Thyroid gland (tissue), 4 donors: ENCODE measurements at regions not wholly inside any gene's neighbourhood (a gene's known extent, or its start where the extent isn't known, plus 50 kb on each side); places are given as distances from the start of the nearest gene placed in this dataset.

Experiments used
- POLR2A ChIP-seq, 2 donors: fragments of 450-650 bp; IDR thresholded peaks; one replicate each; pipeline ENCODE4 v1.6.1; 2017; ENCODE audit warnings: antibody characterized with exemption in 2 of 2, mild to moderate bottlenecking in 2 of 2, moderate library complexity in 1 of 2
- TF ChIP-seq, protein P1 (sequence below), 6 experiments: fragments of 200-600 bp in 3 of 6; fragments of 450-650 bp in 3 of 6; sonication (generic) in 3 of 6; IDR thresholded peaks; one replicate each; pipeline ENCODE4 v1.5.1; 2016 to 2019; ENCODE audit warnings: antibody characterized with exemption in 6 of 6, mild to moderate bottlenecking in 2 of 6, inconsistent platforms in 1 of 6, moderate library complexity in 1 of 6

- TF ChIP-seq, protein P1, sequence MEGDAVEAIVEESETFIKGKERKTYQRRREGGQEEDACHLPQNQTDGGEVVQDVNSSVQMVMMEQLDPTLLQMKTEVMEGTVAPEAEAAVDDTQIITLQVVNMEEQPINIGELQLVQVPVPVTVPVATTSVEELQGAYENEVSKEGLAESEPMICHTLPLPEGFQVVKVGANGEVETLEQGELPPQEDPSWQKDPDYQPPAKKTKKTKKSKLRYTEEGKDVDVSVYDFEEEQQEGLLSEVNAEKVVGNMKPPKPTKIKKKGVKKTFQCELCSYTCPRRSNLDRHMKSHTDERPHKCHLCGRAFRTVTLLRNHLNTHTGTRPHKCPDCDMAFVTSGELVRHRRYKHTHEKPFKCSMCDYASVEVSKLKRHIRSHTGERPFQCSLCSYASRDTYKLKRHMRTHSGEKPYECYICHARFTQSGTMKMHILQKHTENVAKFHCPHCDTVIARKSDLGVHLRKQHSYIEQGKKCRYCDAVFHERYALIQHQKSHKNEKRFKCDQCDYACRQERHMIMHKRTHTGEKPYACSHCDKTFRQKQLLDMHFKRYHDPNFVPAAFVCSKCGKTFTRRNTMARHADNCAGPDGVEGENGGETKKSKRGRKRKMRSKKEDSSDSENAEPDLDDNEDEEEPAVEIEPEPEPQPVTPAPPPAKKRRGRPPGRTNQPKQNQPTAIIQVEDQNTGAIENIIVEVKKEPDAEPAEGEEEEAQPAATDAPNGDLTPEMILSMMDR (IDR thresholded peaks at IDR 0.05), result no peak
- TF ChIP-seq POLR2A (IDR thresholded peaks at IDR 0.05), result no peak
Measured at GRCh38 chr15:96182736-96183513, 147.6 kb upstream of the NR2F2 start.
